Spleen (tissue), 11 donors: ENCODE measurements at regions not wholly inside any gene's neighbourhood (a gene's known extent, or its start where the extent isn't known, plus 50 kb on each side); places are given as distances from the start of the nearest gene placed in this dataset.

Source experiments
- DNase-seq: peaks from one replicate; pipeline ENCODE4 v3.0.0-alpha.2; 2020
- H3K27ac ChIP-seq, 8 donors: fragments of 200-600 bp; sonication (generic) in 7 of 8; 1 replicate in 4 of 8; 2 replicates in 4 of 8; pipeline versions ENCODE4 v1.5.0 to v1.8.0; 2016 to 2021; ENCODE audit warnings: inconsistent platforms in 4 of 8, mild to moderate bottlenecking in 4 of 8, moderate library complexity in 1 of 8
- H3K27me3 ChIP-seq, 7 donors: fragments of 200-600 bp; sonication (generic) in 6 of 7; replicated peaks in 1 of 7; 1 replicate in 4 of 7; 2 replicates in 3 of 7; pipeline versions ENCODE4 v1.5.0 to v1.8.0; 2016 to 2021; ENCODE audit warnings: inconsistent platforms in 3 of 7, mild to moderate bottlenecking in 1 of 7
- H3K36me3 ChIP-seq, 6 donors: fragments of 200-600 bp; sonication (generic) in 5 of 6; 1 replicate in 4 of 6; 2 replicates in 2 of 6; pipeline versions ENCODE4 v1.5.0 to v1.8.0; 2016 to 2021; ENCODE audit warnings: inconsistent platforms in 2 of 6
- H3K4me1 ChIP-seq, 6 donors: fragments of 200-600 bp; sonication (generic) in 5 of 6; 1 replicate in 3 of 6; 2 replicates in 3 of 6; pipeline versions ENCODE4 v1.5.0 to v1.8.0; 2016 to 2021; ENCODE audit warnings: inconsistent platforms in 3 of 6
- H3K4me3 ChIP-seq, 8 donors: fragments of 200-600 bp; sonication (generic) in 7 of 8; 1 replicate in 4 of 8; 2 replicates in 4 of 8; pipeline versions ENCODE4 v1.5.0 to v1.8.0; 2016 to 2021; ENCODE audit warnings: inconsistent platforms in 4 of 8, mild to moderate bottlenecking in 4 of 8, moderate library complexity in 2 of 8
- H3K9me3 ChIP-seq, 8 donors: fragments of 200-600 bp; sonication (generic) in 7 of 8; 1 replicate in 4 of 8; 2 replicates in 4 of 8; pipeline versions ENCODE4 v1.5.0 to v1.8.0; 2016 to 2021; ENCODE audit warnings: inconsistent platforms in 4 of 8
- CTCF ChIP-seq, 11 experiments: fragments of 200-600 bp in 7 of 11; fragments of 450-650 bp in 4 of 11; sonication (generic) in 4 of 11; IDR thresholded peaks in 8 of 11; conservative IDR thresholded peaks in 3 of 11; 1 replicate in 7 of 11; 2 replicates in 4 of 11; pipeline versions ENCODE4 v1.4.0 to v1.8.0; 2016 to 2021; ENCODE audit warnings: antibody characterized with exemption in 11 of 11, inconsistent platforms in 4 of 11, mild to moderate bottlenecking in 1 of 11
- POLR2A ChIP-seq, 3 donors: fragments of 450-650 bp; IDR thresholded peaks; one replicate each; pipeline ENCODE4 v1.5.1; 2017; ENCODE audit warnings: antibody characterized with exemption in 3 of 3, mild to moderate bottlenecking in 1 of 3
- POLR2AphosphoS5 ChIP-seq, 3 donors: sonication (generic); formaldehyde crosslinking; IDR thresholded peaks; one replicate each; pipeline ENCODE4 v1.5.1; 2017; ENCODE audit warnings: antibody characterized with exemption in 3 of 3
- WGBS, 5 donors: extraction: QIAGEN DNeasy Blood & Tissue Kit in 3 of 5; methylation state at CpG; one replicate each; pipeline versions ENCODE4 v1.1.5 to v1.1.7; 2013 to 2018; 5-methylcytosine and 5-hydroxymethylcytosine counted together
- intact Hi-C: fragments of 100-400 bp; cut with DNase I; formaldehyde crosslinking; loops from one replicate; pipeline ENCODE4 v1.15.0; 2023; ENCODE audit warnings: low total_unique reads
- donor health status: healthy with polysubstance abuse.
- donor health status: DM: no; HTN: no; CAD: no; lungs with moderate emphysema.
- donor health status: DM: no; HTN: no; CAD: no.
- donor health status: Bipolar disorder and iron deficiency.
- donor health status: healthy.
- donor health status: DM: no; HTN: no; CAD: no.
- donor health status: DM: yes; HTN: yes; CAD: no.

- TF ChIP-seq CTCF (IDR thresholded peaks at IDR 0.05 in 8 of 11, conservative IDR thresholded peaks at IDR 0.05 in 3 of 11): no peak
- TF ChIP-seq POLR2AphosphoS5 (IDR thresholded peaks at IDR 0.05): no peak
- TF ChIP-seq POLR2A (IDR thresholded peaks at IDR 0.05): no peak
- H3K27ac ChIP-seq: peak overlapping the region in 5 of 8 donors; percentile 36 to 72 (median 56)
- DNase-seq: no peak
- peaks cover 0 to 19% (median 6%) of the 10 kb centered on the region in 6 donors for H3K4me1 ChIP-seq
- no peaks in the 10 kb centered on the region for H3K36me3 ChIP-seq
- intact Hi-C loops: no loop called here
- WGBS, 5 donors: 54 to 73% (median 66%) methylated on average over 6 of the region's 6 CpGs
- no peaks in the 10 kb centered on the region for H3K9me3 ChIP-seq
- no peak overlapping the region for H3K4me3 ChIP-seq
- H3K27me3 ChIP-seq: peaks cover 0 to 27% (median 0%) of the 10 kb centered on the region in 7 donors
Measured at GRCh38 chr7:45239486-45239885, 81.9 kb downstream of the RAMP3 start.

GRCh38 chr7:45240273-45240771 lies 82.7 kb downstream of the RAMP3 start:
- WGBS, 5 donors: 61 to 71% (median 64%) methylated on average over 7 of the region's 7 CpGs
- intact Hi-C loops: no loop called here

GRCh38 chr7:45240926-45241325 lies 83.3 kb downstream of the RAMP3 start:
- Histone ChIP-seq H3K36me3 (no peaks in the 10 kb centered on the region), H3K9me3 (no peaks in the 10 kb centered on the region), H3K4me1 (peaks cover 0 to 19% (median 6%) of the 10 kb centered on the region in 6 donors), H3K27me3 (peaks cover 0 to 42% (median 0%) of the 10 kb centered on the region in 7 donors), H3K27ac (peak overlapping the region in 7 of 8 donors; percentile 13 to 72 (median 47)), H3K4me3 (no peak overlapping the region)
- WGBS, 5 donors: 81 to 91% (median 88%) methylated on average over 4 of the region's 4 CpGs
- DNase-seq: no peak
- intact Hi-C loops: no loop called here
- TF ChIP-seq POLR2A (IDR thresholded peaks at IDR 0.05) (no peak), POLR2AphosphoS5 (IDR thresholded peaks at IDR 0.05) (no peak), CTCF (IDR thresholded peaks at IDR 0.05 in 8 of 11, conservative IDR thresholded peaks at IDR 0.05 in 3 of 11) (no peak)

More at GRCh38 chr7:45240273-45240771, 82.7 kb downstream of the RAMP3 start:
- Histone ChIP-seq H3K4me1 (peaks cover 0 to 19% (median 6%) of the 10 kb centered on the region in 6 donors), H3K4me3 (no peak overlapping the region), H3K27ac (peak overlapping the region in 6 of 8 donors; percentile 29 to 72 (median 50)), H3K9me3 (no peaks in the 10 kb centered on the region), H3K36me3 (no peaks in the 10 kb centered on the region), H3K27me3 (peaks cover 0 to 36% (median 0%) of the 10 kb centered on the region in 7 donors)
- peak; percentile 76 for DNase-seq
- TF ChIP-seq POLR2AphosphoS5 (IDR thresholded peaks at IDR 0.05) (no peak), POLR2A (IDR thresholded peaks at IDR 0.05) (no peak), CTCF (IDR thresholded peaks at IDR 0.05 in 8 of 11, conservative IDR thresholded peaks at IDR 0.05 in 3 of 11) (no peak)

- no peak overlapping the region for H3K4me3 ChIP-seq
- H3K27ac ChIP-seq: peak overlapping the region in 4 of 8 donors; percentile 47 to 72 (median 58)
- H3K27me3 ChIP-seq: peaks cover 0 to 47% (median 0%) of the 10 kb centered on the region in 7 donors
- intact Hi-C loops: no loop called here
- 64 to 82% (median 70%) methylated on average over 11 of the region's 11 CpGs for WGBS, 5 donors
- H3K4me1 ChIP-seq: peaks cover 0 to 19% (median 6%) of the 10 kb centered on the region in 6 donors
- H3K9me3 ChIP-seq: no peaks in the 10 kb centered on the region
- TF ChIP-seq POLR2AphosphoS5 (IDR thresholded peaks at IDR 0.05) (no peak), CTCF (IDR thresholded peaks at IDR 0.05 in 8 of 11, conservative IDR thresholded peaks at IDR 0.05 in 3 of 11) (no peak), POLR2A (IDR thresholded peaks at IDR 0.05) (no peak)
- no peak for DNase-seq
- no peaks in the 10 kb centered on the region for H3K36me3 ChIP-seq
Measured at GRCh38 chr7:45241339-45242109, 83.9 kb downstream of the RAMP3 start.
